GM21723 (cell line): ENCODE measurements at regions not wholly inside any gene's neighbourhood (a gene's known extent, or its start where the extent isn't known, plus 50 kb on each side); places are given as distances from the start of the nearest gene placed in this dataset.

Experiments used
- ATAC-seq: cut with Tn5 transposase; IDR thresholded peaks from one replicate; pipeline ENCODE4 v1.9.1; 2021; ENCODE audit warnings: mild to moderate bottlenecking, moderate library complexity; ENCODE audit not compliant: unreplicated experiment

GRCh38 chr4:110770353-110770752 lies 147.5 kb upstream of the PITX2 start:
- no peak for ATAC-seq

GRCh38 chr4:110778521-110778920 lies 155.6 kb upstream of the PITX2 start:
- ATAC-seq: no peak

GRCh38 chr4:110780538-110780937 lies 157.7 kb upstream of the PITX2 start:
- ATAC-seq: no peak

- no peak for ATAC-seq
Measured at GRCh38 chr4:110781944-110782343, 159.1 kb upstream of the PITX2 start.

- no peak for ATAC-seq
Measured at GRCh38 chr4:110787109-110787508, 164.2 kb upstream of the PITX2 start.

GRCh38 chr4:110787707-110788106 lies 164.8 kb upstream of the PITX2 start:
- ATAC-seq: no peak

GRCh38 chr4:110788302-110788701 lies 165.4 kb upstream of the PITX2 start:
- ATAC-seq: no peak

- no peak for ATAC-seq
Measured at GRCh38 chr4:110792036-110792435, 169.2 kb upstream of the PITX2 start.

GRCh38 chr4:110793381-110793801 lies 170.5 kb upstream of the PITX2 start:
- ATAC-seq: no peak

GRCh38 chr4:110793890-110794554 lies 171.1 kb upstream of the PITX2 start:
- ATAC-seq: no peak

- no peak for ATAC-seq
Measured at GRCh38 chr4:110795971-110796370, 173.1 kb upstream of the PITX2 start.

- no peak for ATAC-seq
Measured at GRCh38 chr4:110797486-110797885, 174.6 kb upstream of the PITX2 start.

- ATAC-seq: no peak
Measured at GRCh38 chr4:110798687-110799086, 175.8 kb upstream of the PITX2 start.

GRCh38 chr4:110799211-110799610 lies 176.3 kb upstream of the PITX2 start:
- no peak for ATAC-seq

- no peak for ATAC-seq
Measured at GRCh38 chr4:110801591-110801990, 178.7 kb upstream of the PITX2 start.

GRCh38 chr4:110808351-110808878 lies 185.5 kb upstream of the PITX2 start:
- ATAC-seq: no peak

- no peak for ATAC-seq
Measured at GRCh38 chr4:110815950-110816349, 193.1 kb upstream of the PITX2 start.

GRCh38 chr4:110816367-110816766 lies 193.5 kb upstream of the PITX2 start:
- ATAC-seq: no peak

GRCh38 chr4:110821186-110821585 lies 198.3 kb upstream of the PITX2 start:
- no peak for ATAC-seq

- ATAC-seq: no peak
Measured at GRCh38 chr4:110823251-110823650, 200.4 kb upstream of the PITX2 start.

GRCh38 chr4:110824344-110824743 lies 201.5 kb upstream of the PITX2 start:
- no peak for ATAC-seq

- ATAC-seq: no peak
Measured at GRCh38 chr4:110826656-110827055, 203.8 kb upstream of the PITX2 start.

- no peak for ATAC-seq
Measured at GRCh38 chr4:110830461-110830860, 207.6 kb upstream of the PITX2 start.
